Tibial nerve (tissue), 4 donors: ENCODE measurements at regions not wholly inside any gene's neighbourhood (a gene's known extent, or its start where the extent isn't known, plus 50 kb on each side); places are given as distances from the start of the nearest gene placed in this dataset.
"Not testable (repeated sequence)": the region's sequence is repeated elsewhere in the genome, so short reads cannot be mapped to it uniquely, and the experiment has no call there.

Experiments used
- DNase-seq, 2 donors: peaks; one replicate each; pipeline ENCODE4 v3.0.0-alpha.2; 2019; ENCODE audit warnings: low spot score in 2 of 2
- H3K27ac ChIP-seq, 4 donors: fragments of 200-600 bp; sonication (generic) in 3 of 4; one replicate each; pipeline ENCODE4 v1.5.1; 2017 to 2019; ENCODE audit warnings: mild to moderate bottlenecking in 1 of 4
- H3K27me3 ChIP-seq, 2 donors: fragments of 200-600 bp; sonication (generic) in 1 of 2; one replicate each; pipeline versions ENCODE4 v1.5.1 to v1.6.0; 2017 to 2019
- H3K36me3 ChIP-seq, 3 donors: fragments of 200-600 bp; sonication (generic); one replicate each; pipeline ENCODE4 v1.5.1; 2018 to 2019
- H3K4me1 ChIP-seq, 4 donors: fragments of 200-600 bp; sonication (generic) in 3 of 4; one replicate each; pipeline ENCODE4 v1.5.1; 2017 to 2019
- H3K4me3 ChIP-seq, 4 donors: fragments of 200-600 bp; sonication (generic) in 3 of 4; one replicate each; pipeline ENCODE4 v1.5.1; 2017 to 2019; ENCODE audit warnings: mild to moderate bottlenecking in 1 of 4, moderate library complexity in 1 of 4
- H3K9me3 ChIP-seq, 4 donors: fragments of 200-600 bp; sonication (generic) in 3 of 4; one replicate each; pipeline ENCODE4 v1.5.1; 2017 to 2019
- EP300 ChIP-seq, 2 donors: sonication (generic); formaldehyde crosslinking; IDR thresholded peaks; one replicate each; pipeline ENCODE4 v1.6.1; 2017; ENCODE audit warnings: antibody characterized with exemption in 2 of 2, mild to moderate bottlenecking in 1 of 2
- POLR2A ChIP-seq, 2 donors: fragments of 450-650 bp; IDR thresholded peaks; one replicate each; pipeline ENCODE4 v1.6.1; 2017; ENCODE audit warnings: antibody characterized with exemption in 2 of 2, mild to moderate bottlenecking in 2 of 2, moderate library complexity in 2 of 2
- WGBS, 2 donors: methylation state at CpG; one replicate each; pipeline ENCODE4 v1.1.5; 2018; 5-methylcytosine and 5-hydroxymethylcytosine counted together
- TF ChIP-seq, protein P1 (sequence below), 5 experiments: fragments of 200-600 bp in 3 of 5; fragments of 450-650 bp in 2 of 5; sonication (generic) in 3 of 5; IDR thresholded peaks; one replicate each; pipeline ENCODE4 v1.5.1; 2016 to 2019; ENCODE audit warnings: antibody characterized with exemption in 5 of 5, mild to moderate bottlenecking in 3 of 5, moderate library complexity in 2 of 5

GRCh38 chr3:180762866-180763265 lies 83.6 kb upstream of the CCDC39 start:
- Histone ChIP-seq H3K27me3 (no peaks in the 10 kb centered on the region), H3K36me3 (no peaks in the 10 kb centered on the region), H3K9me3 (peaks cover 0 to 11% (median 0%) of the 10 kb centered on the region in 4 donors), H3K4me1 (no peaks in the 10 kb centered on the region), H3K4me3 (no peak overlapping the region), H3K27ac (no peak overlapping the region)
- DNase-seq, result no peak
- TF ChIP-seq, protein P1, sequence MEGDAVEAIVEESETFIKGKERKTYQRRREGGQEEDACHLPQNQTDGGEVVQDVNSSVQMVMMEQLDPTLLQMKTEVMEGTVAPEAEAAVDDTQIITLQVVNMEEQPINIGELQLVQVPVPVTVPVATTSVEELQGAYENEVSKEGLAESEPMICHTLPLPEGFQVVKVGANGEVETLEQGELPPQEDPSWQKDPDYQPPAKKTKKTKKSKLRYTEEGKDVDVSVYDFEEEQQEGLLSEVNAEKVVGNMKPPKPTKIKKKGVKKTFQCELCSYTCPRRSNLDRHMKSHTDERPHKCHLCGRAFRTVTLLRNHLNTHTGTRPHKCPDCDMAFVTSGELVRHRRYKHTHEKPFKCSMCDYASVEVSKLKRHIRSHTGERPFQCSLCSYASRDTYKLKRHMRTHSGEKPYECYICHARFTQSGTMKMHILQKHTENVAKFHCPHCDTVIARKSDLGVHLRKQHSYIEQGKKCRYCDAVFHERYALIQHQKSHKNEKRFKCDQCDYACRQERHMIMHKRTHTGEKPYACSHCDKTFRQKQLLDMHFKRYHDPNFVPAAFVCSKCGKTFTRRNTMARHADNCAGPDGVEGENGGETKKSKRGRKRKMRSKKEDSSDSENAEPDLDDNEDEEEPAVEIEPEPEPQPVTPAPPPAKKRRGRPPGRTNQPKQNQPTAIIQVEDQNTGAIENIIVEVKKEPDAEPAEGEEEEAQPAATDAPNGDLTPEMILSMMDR (IDR thresholded peaks at IDR 0.05), result no peak
- TF ChIP-seq POLR2A (IDR thresholded peaks at IDR 0.05), result no peak
- TF ChIP-seq EP300 (IDR thresholded peaks at IDR 0.05), result no peak
- WGBS, 2 donors, result 58 to 59% methylated on average over 4 of the region's 4 CpGs

GRCh38 chr3:180764481-180764880 lies 85.2 kb upstream of the CCDC39 start:
- 85 to 94% methylated on average over 1 of the region's 1 CpG for WGBS, 2 donors
- Histone ChIP-seq H3K27ac (no peak overlapping the region), H3K36me3 (no peaks in the 10 kb centered on the region), H3K9me3 (peaks cover 0 to 2% (median 0%) of the 10 kb centered on the region in 4 donors), H3K4me1 (no peaks in the 10 kb centered on the region), H3K27me3 (no peaks in the 10 kb centered on the region), H3K4me3 (no peak overlapping the region)
- no peak for TF ChIP-seq POLR2A (IDR thresholded peaks at IDR 0.05)
- TF ChIP-seq, protein P1 (IDR thresholded peaks at IDR 0.05), result no peak
- TF ChIP-seq EP300 (IDR thresholded peaks at IDR 0.05), result no peak
- no peak for DNase-seq

- DNase-seq, result no peak
- Histone ChIP-seq H3K27ac (no peak overlapping the region), H3K36me3 (no peaks in the 10 kb centered on the region), H3K27me3 (no peaks in the 10 kb centered on the region), H3K9me3 (peaks cover 0 to 11% (median 0%) of the 10 kb centered on the region in 4 donors), H3K4me1 (no peaks in the 10 kb centered on the region), H3K4me3 (no peak overlapping the region)
- TF ChIP-seq EP300 (IDR thresholded peaks at IDR 0.05), result no peak
- TF ChIP-seq, protein P1 (IDR thresholded peaks at IDR 0.05), result no peak
- no peak for TF ChIP-seq POLR2A (IDR thresholded peaks at IDR 0.05)
- 81 to 83% methylated on average over 1 of the region's 1 CpG for WGBS, 2 donors
Observed at GRCh38 chr3:180770639-180771038, 91.3 kb upstream of the CCDC39 start.

- no peak overlapping the region for H3K4me3 ChIP-seq
- DNase-seq, result no peak
- no peaks in the 10 kb centered on the region for H3K27me3 ChIP-seq
- WGBS, 2 donors, result 92 to 94% methylated on average over 4 of the region's 4 CpGs
- H3K27ac ChIP-seq, result no peak overlapping the region
- H3K36me3 ChIP-seq, result peaks cover 0 to 6% (median 0%) of the 10 kb centered on the region in 3 donors
- TF ChIP-seq, protein P1 (IDR thresholded peaks at IDR 0.05), result no peak
- TF ChIP-seq POLR2A (IDR thresholded peaks at IDR 0.05) (no peak), EP300 (IDR thresholded peaks at IDR 0.05) (no peak)
- H3K4me1 ChIP-seq, result no peaks in the 10 kb centered on the region
- H3K9me3 ChIP-seq, result peaks cover 0 to 63% (median 0%) of the 10 kb centered on the region in 4 donors
Observed at GRCh38 chr3:180776433-180776832, 97.1 kb upstream of the CCDC39 start.

- TF ChIP-seq, protein P1 (IDR thresholded peaks at IDR 0.05), result no peak
- TF ChIP-seq POLR2A (IDR thresholded peaks at IDR 0.05), result no peak
- TF ChIP-seq EP300 (IDR thresholded peaks at IDR 0.05), result no peak
- Histone ChIP-seq H3K36me3 (peaks cover 0 to 10% (median 0%) of the 10 kb centered on the region in 3 donors), H3K27me3 (no peaks in the 10 kb centered on the region), H3K9me3 (peaks cover 0 to 37% (median 0%) of the 10 kb centered on the region in 4 donors), H3K4me1 (no peaks in the 10 kb centered on the region), H3K4me3 (no peak overlapping the region), H3K27ac (no peak overlapping the region)
- WGBS, 2 donors, result 50 to 59% methylated on average over 1 of the region's 1 CpG
- no peak for DNase-seq
Observed at GRCh38 chr3:180782195-180782984, 103.1 kb upstream of the CCDC39 start.

DNA sequence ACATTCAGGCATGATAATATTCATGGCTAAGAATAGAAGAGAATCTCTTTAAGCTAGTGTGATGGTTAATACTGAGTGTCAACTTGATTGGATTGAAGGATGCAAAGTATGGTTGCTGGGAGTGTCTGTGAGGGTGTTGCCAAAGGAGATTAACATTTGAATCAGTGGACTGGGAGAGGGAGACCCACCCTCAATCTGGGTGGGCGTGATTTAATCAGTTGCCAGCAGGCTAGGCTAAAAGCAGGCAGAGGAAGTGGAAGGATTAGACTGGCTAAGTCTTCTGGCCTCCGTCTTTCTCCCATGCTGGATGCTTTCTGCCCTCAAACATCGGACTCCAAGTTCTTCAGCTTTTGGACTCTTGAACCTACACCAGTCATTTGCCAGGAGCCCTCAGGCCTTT lies 106.9 kb upstream of the CCDC39 start:
- H3K9me3 ChIP-seq, H3K4me1 ChIP-seq, DNase-seq, H3K27me3 ChIP-seq, H3K27ac ChIP-seq, H3K4me3 ChIP-seq, H3K36me3 ChIP-seq: not testable (repeated sequence)
- 68 to 79% methylated on average over 3 of the region's 3 CpGs for WGBS, 2 donors
